SU-DHL-6 (cell line): ENCODE measurements at regions not wholly inside any gene's neighbourhood (a gene's known extent, or its start where the extent isn't known, plus 50 kb on each side); places are given as distances from the start of the nearest gene placed in this dataset.

Experiments
- EZH2phosphoT487 ChIP-seq: fragments of 200-600 bp; sonication (generic), shearing (Covaris generic); conservative IDR thresholded peaks from 2 replicates; pipeline ENCODE4 v1.6.1; 2018; ENCODE audit warnings: mild to moderate bottlenecking, antibody characterized with exemption, low read length, moderate library complexity, mixed read lengths
- TF ChIP-seq, protein P1 (sequence below): fragments of 200-600 bp; sonication (generic); IDR thresholded peaks from one replicate; pipeline ENCODE4 v1.5.1; 2017; ENCODE audit warnings: antibody characterized with exemption, mild to moderate bottlenecking, low read length, moderate library complexity; ENCODE audit not compliant: insufficient read depth, poor library complexity, severe bottlenecking

DNA sequence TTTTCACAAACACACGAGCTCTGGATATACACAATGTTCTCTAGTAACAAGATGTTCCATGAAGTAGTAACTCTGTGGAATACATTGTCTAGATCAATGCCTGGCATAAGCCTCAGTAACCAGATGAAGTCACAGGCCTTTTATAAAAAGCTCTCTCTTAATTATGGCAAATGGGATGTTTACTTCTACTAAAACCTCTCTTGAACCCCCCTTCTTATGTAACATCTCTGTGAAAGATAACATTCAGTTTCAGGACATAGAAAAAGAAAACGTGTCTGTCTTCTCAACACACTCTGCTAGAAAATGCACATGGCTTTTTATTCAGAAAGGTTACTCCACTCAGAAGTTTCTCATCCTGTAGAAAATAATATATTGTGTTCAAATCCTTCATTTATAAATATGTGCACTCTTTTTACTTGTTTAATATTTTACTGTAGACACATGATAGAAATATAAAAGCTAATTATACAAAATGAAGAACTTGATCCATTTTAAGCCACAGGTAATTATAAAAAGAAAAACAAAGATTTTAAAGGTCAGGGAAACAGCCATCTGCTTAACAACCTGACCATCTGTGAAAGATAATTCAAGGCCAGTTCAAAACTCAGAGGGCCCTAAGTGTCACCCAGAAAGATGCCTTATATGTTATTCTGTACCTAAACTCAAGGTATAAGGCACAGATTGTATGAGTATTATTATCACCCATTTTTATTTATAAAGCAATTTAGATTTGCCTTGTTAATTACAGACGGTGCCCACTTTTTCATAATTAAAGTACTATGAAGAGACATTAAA, 812.0 kb downstream of the CDH18 start:
- TF ChIP-seq, protein P1, sequence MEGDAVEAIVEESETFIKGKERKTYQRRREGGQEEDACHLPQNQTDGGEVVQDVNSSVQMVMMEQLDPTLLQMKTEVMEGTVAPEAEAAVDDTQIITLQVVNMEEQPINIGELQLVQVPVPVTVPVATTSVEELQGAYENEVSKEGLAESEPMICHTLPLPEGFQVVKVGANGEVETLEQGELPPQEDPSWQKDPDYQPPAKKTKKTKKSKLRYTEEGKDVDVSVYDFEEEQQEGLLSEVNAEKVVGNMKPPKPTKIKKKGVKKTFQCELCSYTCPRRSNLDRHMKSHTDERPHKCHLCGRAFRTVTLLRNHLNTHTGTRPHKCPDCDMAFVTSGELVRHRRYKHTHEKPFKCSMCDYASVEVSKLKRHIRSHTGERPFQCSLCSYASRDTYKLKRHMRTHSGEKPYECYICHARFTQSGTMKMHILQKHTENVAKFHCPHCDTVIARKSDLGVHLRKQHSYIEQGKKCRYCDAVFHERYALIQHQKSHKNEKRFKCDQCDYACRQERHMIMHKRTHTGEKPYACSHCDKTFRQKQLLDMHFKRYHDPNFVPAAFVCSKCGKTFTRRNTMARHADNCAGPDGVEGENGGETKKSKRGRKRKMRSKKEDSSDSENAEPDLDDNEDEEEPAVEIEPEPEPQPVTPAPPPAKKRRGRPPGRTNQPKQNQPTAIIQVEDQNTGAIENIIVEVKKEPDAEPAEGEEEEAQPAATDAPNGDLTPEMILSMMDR = no peak
- no peak for TF ChIP-seq EZH2phosphoT487
